Glutamatergic neuron (in vitro differentiated cells): ENCODE measurements at regions not wholly inside any gene's neighbourhood (a gene's known extent, or its start where the extent isn't known, plus 50 kb on each side); places are given as distances from the start of the nearest gene placed in this dataset.
"Not testable (repeated sequence)": the region's sequence is repeated elsewhere in the genome, so short reads cannot be mapped to it uniquely, and the experiment has no call there.

Experiments
- DNase-seq: peaks from one replicate; pipeline ENCODE4 v3.0.0; 2022
- H3K27ac Mint-ChIP-seq: one replicate; pipeline ENCODE4 v1.8.0; 2020; ENCODE audit warnings: mild to moderate bottlenecking, mixed read lengths, inconsistent platforms; ENCODE audit not compliant: unreplicated experiment
- H3K27me3 Mint-ChIP-seq: one replicate; pipeline ENCODE4 v1.8.0; 2020; ENCODE audit warnings: mild to moderate bottlenecking, moderate library complexity, mixed read lengths, inconsistent platforms; ENCODE audit not compliant: unreplicated experiment
- H3K36me3 Mint-ChIP-seq: one replicate; pipeline ENCODE4 v1.8.0; 2020; ENCODE audit warnings: mild to moderate bottlenecking, mixed read lengths, inconsistent platforms; ENCODE audit not compliant: unreplicated experiment
- H3K4me1 Mint-ChIP-seq: one replicate; pipeline ENCODE4 v1.8.0; 2020; ENCODE audit warnings: mild to moderate bottlenecking, low read depth, mixed read lengths, inconsistent platforms; ENCODE audit not compliant: unreplicated experiment
- H3K4me3 Mint-ChIP-seq: one replicate; pipeline ENCODE4 v1.8.0; 2020; ENCODE audit warnings: mild to moderate bottlenecking, mixed read lengths, inconsistent platforms; ENCODE audit not compliant: unreplicated experiment
- H3K9me3 Mint-ChIP-seq: one replicate; pipeline ENCODE4 v1.8.0; 2020; ENCODE audit warnings: mild to moderate bottlenecking, moderate library complexity, mixed read lengths, inconsistent platforms; ENCODE audit not compliant: unreplicated experiment
- TF ChIP-seq, protein P1 (sequence below): fragments of 200-600 bp; sonication (generic); IDR thresholded peaks from one replicate; pipeline ENCODE4 v1.5.0; 2021; ENCODE audit not compliant: partially characterized antibody, unreplicated experiment

DNA sequence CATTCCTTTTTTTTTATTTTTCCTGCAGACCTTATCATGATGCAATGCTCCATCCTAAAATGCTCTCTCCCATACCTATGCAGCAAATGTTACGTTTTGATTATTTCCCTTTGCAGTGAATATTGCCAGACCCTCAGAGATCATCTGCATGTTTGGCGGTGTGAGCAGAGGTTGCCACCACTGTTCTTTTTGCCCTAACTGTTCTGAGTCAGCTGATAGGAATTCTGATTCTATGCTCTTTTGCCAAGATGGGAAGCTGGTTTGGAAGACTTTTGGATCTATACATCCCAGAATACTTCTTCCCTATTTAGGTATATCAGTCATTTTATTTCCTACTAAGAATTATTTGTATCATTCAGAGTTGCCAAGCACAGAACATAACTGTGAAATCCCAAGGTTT, 130.5 kb downstream of the KLF6 start:
- Mint-ChIP-seq H3K9me3 (no peaks in the 10 kb centered on the region), H3K27me3 (no peaks in the 10 kb centered on the region), H3K27ac (no peak overlapping the region), H3K4me1 (no peaks in the 10 kb centered on the region), H3K36me3 (no peaks in the 10 kb centered on the region), H3K4me3 (no peak overlapping the region)
- no peak for DNase-seq
- TF ChIP-seq, protein P1, sequence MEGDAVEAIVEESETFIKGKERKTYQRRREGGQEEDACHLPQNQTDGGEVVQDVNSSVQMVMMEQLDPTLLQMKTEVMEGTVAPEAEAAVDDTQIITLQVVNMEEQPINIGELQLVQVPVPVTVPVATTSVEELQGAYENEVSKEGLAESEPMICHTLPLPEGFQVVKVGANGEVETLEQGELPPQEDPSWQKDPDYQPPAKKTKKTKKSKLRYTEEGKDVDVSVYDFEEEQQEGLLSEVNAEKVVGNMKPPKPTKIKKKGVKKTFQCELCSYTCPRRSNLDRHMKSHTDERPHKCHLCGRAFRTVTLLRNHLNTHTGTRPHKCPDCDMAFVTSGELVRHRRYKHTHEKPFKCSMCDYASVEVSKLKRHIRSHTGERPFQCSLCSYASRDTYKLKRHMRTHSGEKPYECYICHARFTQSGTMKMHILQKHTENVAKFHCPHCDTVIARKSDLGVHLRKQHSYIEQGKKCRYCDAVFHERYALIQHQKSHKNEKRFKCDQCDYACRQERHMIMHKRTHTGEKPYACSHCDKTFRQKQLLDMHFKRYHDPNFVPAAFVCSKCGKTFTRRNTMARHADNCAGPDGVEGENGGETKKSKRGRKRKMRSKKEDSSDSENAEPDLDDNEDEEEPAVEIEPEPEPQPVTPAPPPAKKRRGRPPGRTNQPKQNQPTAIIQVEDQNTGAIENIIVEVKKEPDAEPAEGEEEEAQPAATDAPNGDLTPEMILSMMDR, result no peak

DNA sequence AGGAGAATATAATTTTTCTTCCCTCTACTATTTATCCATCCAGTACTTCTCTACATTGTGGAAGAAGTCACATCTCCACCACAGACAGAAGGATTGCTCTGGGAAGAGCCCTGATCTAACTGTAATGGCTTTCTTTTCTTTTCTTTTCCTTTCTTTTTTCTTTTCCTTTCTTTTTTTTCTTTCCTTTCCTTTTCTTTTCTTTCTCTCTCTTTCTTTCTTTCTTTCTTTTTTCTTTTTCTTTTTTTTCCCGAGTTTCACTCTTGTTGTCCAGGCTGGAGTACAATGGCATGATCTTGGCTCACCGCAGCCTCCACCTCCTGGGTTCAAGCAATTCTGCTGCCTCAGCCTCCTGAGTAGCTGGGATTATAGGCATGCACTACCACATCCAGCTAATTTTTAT, 131.7 kb downstream of the KLF6 start:
- not testable (repeated sequence) for H3K4me1 Mint-ChIP-seq, DNase-seq, H3K27ac Mint-ChIP-seq, H3K9me3 Mint-ChIP-seq, H3K27me3 Mint-ChIP-seq, H3K4me3 Mint-ChIP-seq, H3K36me3 Mint-ChIP-seq

DNA sequence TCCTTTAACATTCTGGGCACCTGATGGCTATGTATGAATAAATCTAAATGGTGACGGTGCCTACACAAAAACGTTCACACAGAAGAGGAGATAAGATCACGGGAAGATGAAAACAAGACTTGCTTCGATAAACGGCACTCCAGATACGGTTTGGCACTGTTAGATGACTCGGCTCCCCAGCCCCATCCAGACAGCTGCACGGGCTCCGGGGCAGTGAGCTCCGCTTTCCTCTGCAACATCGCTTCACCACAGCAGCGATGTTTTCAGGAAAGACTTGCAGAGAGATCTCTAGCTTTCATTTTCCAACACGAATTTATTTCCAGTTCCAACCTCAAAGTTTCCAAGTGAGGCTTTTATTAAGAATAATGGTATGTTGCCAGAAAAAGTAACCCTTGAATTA, 132.1 kb downstream of the KLF6 start:
- no peak overlapping the region for H3K27ac Mint-ChIP-seq
- no peaks in the 10 kb centered on the region for H3K4me1 Mint-ChIP-seq
- no peaks in the 10 kb centered on the region for H3K9me3 Mint-ChIP-seq
- H3K36me3 Mint-ChIP-seq, result no peaks in the 10 kb centered on the region
- DNase-seq, result no peak
- TF ChIP-seq, protein P1, result no peak
- H3K27me3 Mint-ChIP-seq, result no peaks in the 10 kb centered on the region
- no peak overlapping the region for H3K4me3 Mint-ChIP-seq

DNA sequence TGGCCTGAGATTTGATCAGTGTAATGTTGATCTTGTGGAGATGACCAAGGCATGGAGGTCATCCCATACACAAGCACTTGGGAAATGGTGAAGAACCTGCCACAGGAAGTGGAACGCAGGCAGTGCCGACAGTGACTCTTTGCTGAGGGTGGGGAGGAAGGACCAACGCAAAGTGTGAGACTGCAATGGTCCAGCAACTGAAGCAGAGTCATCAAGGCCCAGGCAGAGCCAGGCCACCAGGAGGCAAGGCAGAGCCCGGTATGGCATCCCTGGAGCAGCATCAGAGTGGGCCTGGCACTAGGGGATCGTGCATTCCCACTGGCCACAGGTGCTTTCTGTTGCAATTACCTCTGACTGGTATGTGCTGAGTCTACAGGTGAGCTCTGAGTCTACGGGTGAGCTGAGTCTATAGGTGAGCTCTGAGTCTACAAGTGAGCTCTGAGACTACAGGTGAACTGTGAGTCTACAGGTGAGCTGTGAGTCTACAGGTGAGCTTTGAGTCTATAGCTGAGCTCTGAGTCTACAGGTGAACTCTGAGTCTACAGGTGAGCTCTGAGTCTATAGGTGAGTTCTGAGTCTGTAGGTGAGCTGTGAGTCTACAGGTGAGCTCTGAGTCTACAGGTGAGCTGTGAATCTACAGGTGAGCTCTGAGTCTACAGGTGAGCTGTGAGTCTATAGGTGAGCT, 132.9 kb downstream of the KLF6 start:
- no peaks in the 10 kb centered on the region for H3K9me3 Mint-ChIP-seq
- no peaks in the 10 kb centered on the region for H3K27me3 Mint-ChIP-seq
- DNase-seq, result no peak
- no peaks in the 10 kb centered on the region for H3K4me1 Mint-ChIP-seq
- H3K4me3 Mint-ChIP-seq, result no peak overlapping the region
- no peaks in the 10 kb centered on the region for H3K36me3 Mint-ChIP-seq
- TF ChIP-seq, protein P1, result no peak
- no peak overlapping the region for H3K27ac Mint-ChIP-seq

DNA sequence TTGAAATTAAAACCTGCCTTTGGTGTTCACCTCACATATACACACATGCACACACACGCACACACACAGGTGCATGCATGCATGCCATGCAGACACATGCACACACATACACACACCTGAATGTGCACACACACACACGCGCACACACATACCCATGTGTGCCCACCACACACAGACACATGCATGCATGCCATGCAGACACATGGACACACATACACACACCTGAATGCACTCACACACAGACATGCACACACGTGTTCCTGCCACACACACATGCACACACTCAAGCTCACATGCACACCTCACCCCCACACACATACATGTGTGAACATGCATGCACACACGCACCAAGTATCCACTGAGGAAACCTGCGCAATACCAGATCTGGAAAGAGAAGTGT, 136.4 kb downstream of the KLF6 start:
- Mint-ChIP-seq H3K9me3 (no peaks in the 10 kb centered on the region), H3K27me3 (no peaks in the 10 kb centered on the region)

More for the DNA sequence above, 136.4 kb downstream of the KLF6 start:
- no peaks in the 10 kb centered on the region for H3K36me3 Mint-ChIP-seq
- TF ChIP-seq, protein P1, result no peak
- DNase-seq, result no peak
- H3K27ac Mint-ChIP-seq, result no peak overlapping the region
- H3K4me1 Mint-ChIP-seq, result no peaks in the 10 kb centered on the region
- no peak overlapping the region for H3K4me3 Mint-ChIP-seq
